ENCODE measurements at regions not wholly inside any gene's neighbourhood (a gene's known extent, or its start where the extent isn't known, plus 50 kb on each side); places are given as distances from the start of the nearest gene placed in this dataset.

DNA sequence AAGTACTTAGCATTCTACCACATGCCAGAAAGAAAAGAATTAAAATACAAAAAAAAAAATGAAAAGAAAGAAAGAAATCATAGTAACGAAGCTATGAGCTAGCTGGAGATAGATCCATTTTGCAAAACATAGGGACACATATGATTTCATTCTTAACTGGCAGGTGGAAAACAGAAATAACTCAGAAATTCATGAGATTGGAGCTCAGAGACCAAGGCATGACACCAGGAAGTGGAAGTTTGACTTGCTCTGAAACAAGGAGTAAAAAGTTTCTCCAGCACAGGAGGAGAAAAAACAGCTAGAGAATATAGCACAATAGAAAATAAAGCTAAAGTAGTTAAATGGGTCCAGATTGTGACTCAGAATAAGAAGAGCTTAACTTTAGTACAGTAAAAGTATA, 278.1 kb downstream of the ZEB2 start:
- no peak for DNase-seq (ENCODE audit: low read depth)

- DNase-seq (ENCODE audit: low read depth), result no peak
These were observed 279.1 kb downstream of the ZEB2 start for GRCh38 chr2:144240656-144241339.

DNA sequence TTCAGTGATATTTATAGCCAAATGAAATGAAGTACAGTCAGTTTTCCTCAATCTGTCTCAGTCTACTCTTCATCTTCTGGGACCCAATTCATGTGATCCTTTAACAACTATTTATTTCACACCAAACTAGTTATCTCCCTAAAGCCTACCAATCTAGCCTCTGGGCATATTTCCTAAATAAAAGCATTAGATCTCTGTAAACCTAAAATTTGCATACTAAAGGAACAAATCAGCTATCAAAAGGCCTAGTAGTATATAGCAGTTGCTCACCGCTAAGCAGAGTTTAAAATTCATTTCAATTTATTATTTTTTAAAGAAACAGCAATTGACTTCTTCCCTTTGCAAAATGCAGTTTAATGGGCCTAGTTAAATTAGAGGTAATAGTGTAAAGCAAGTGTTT, 280.2 kb downstream of the ZEB2 start:
- no peak for DNase-seq (ENCODE audit: low read depth)

DNA sequence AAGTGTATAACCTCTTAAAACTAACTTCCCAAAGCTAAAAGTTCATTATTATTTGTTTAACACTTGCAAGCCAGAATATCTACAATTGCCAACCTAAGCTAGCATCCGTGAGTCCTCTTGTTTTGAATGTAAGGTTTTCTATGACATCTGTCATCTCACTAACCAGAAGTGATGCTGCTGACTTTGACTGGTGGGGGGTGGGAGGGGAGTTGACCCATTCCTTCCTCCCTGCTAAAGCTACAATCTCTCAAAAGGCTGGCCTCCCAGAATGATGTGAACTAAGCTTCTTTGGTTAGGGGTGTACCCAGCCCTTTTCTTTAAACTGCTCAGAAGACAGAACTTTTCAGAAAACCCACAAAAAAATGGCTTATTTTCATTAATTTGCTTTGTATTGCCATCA, 280.6 kb downstream of the ZEB2 start:
- DNase-seq (ENCODE audit: low read depth), result no peak

DNA sequence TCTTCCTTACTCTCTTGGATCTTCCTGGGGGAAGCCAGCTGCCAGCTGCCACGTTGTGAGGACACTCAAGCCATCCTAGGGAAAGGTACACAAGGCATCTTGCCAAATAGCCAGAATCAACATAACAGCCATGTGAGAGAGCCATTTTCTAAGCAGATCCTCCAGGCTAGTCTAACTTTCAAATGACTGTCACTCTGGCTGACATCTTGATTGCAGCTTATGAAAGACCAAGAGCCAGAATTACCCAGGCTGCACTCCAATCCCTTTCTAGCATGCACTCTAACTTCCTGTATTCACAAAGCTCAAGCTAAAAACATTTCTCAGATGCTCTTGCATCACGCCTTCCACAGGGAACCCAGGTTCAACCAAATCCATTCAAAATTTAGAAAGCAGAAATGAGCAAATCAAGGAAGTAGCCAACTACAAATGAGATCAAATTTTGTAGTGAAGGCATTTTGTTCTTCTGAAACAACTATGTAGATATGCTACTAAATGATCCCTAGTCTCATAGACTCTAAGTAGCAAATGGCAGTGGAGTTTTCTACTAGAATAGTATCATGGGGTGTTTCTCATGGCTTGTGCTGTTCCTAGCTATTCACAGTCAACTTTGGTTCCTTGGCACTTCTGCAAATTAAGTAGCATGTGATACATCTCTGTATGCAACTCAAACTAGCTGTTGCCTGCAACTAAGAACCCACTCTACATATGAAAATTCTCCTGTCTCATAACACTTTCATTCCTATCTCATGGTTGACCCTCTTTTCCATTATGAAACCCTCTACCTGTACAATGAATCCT, 281.9 kb downstream of the ZEB2 start:
- no peak for DNase-seq (ENCODE audit: low read depth)

- DNase-seq (ENCODE audit: low read depth), result no peak
These were observed 282.8 kb downstream of the ZEB2 start for GRCh38 chr2:144237108-144237507.

GRCh38 chr2:144235050-144235449, 284.9 kb downstream of the ZEB2 start:
- no peak for DNase-seq (ENCODE audit: low read depth)

GRCh38 chr2:144234542-144234871, 285.4 kb downstream of the ZEB2 start:
- no peak for DNase-seq (ENCODE audit: low read depth)

DNA sequence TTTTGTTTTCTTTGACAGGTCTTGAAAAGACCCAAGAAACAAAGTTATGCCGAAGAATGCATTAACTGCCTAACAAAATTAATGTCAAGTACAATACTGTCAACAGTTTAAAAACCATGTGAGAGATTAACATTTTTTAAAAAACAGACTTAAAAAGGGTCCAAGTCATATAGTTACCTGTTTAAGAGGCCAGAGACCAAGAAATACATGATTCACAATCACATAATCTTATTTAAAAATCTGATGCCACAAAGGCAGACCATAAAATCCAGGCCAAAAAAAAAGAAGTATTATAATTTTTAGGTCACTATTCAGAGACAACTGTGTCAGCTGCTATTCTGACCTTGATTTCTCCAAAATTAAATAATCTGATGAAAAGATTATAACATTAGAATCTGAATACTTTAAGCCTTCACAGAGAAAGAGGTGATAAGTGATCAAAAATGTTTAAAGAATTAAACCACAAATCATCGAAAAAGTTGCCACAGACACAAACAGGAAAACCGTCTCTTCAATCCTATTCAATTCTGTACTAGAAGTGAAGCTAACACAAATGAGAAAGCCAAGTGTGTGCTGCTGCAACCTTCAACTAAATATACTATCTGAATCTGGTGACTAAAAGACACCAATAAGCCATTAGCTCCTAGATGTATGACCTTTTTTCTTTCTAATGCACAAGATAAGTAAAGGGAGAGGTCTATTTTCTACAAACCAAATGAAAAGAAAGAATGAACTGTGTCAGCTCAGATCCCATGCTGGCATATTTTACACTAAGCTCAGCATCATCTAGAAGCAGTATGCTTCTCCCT, 286.0 kb downstream of the ZEB2 start:
- no peak for DNase-seq (ENCODE audit: low read depth)

DNA sequence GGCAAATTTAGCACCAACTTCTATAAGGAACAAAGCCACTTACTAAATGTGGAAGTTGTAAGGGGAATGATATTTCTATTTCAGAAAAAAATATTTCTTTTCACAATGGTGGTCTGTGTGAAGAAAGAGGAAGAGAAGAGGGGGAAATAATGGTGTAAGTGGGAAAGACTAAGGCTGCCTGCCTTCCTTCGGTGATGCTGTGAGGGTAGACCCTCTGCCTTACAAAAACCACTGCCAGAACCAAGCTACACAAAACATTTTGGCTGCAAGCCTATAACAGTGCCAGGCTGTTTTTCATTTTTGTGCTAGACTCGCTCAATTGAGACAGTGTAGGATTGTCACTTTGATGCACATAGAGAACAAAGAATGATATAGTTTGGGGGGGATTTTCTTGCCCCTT, 286.6 kb downstream of the ZEB2 start:
- no peak for DNase-seq (ENCODE audit: low read depth)

DNA sequence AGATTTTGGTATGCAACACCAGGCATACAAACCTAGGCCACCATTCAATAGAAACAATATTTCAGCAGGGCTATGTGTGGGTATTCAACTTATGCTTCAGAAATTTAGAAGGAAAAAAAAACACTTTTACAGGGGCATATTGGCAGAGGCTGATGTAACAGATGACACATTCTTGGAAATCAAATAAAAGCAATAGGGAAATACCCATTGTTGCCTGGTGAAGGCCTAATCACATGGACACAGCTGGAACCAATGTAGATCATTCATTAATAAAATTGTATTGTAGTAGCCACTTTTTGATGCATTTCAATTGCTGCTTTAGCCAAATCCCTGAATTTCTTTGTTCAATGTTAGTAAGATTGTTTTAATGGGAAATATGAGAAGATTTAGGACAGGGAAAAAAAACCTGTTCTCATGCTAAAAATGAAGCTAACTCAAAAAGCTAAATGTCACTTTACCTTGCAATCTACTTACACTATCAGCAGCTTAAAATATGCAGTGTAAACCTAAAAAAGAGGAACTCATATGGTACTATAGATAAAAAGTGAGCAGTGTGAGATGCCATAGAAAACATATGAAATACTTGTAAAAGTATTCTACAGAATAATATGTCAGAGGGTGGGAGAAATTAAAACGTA, 289.4 kb downstream of the ZEB2 start:
- DNase-seq (ENCODE audit: low read depth), result no peak

DNA sequence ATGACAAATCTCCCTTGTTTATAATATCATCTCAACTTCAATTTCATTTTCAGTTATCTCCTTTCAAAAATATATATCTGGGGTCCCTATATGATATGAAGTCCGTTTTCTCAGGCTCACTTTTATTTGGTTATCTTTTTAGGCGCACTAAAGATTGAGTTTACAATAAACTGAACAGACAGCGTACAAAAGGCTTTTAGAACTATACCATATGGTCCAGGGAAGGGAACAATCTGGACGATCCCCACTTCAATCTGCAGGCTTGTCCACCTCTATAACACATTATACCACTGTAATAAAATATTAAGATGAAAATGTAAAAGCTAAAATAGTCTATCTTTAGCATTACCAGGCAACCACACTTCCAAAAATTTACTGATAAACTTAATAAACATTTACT, 289.9 kb downstream of the ZEB2 start:
- DNase-seq (ENCODE audit: low read depth), result no peak

- DNase-seq (ENCODE audit: low read depth), result no peak
These were observed 290.6 kb downstream of the ZEB2 start for GRCh38 chr2:144229296-144229695.

DNA sequence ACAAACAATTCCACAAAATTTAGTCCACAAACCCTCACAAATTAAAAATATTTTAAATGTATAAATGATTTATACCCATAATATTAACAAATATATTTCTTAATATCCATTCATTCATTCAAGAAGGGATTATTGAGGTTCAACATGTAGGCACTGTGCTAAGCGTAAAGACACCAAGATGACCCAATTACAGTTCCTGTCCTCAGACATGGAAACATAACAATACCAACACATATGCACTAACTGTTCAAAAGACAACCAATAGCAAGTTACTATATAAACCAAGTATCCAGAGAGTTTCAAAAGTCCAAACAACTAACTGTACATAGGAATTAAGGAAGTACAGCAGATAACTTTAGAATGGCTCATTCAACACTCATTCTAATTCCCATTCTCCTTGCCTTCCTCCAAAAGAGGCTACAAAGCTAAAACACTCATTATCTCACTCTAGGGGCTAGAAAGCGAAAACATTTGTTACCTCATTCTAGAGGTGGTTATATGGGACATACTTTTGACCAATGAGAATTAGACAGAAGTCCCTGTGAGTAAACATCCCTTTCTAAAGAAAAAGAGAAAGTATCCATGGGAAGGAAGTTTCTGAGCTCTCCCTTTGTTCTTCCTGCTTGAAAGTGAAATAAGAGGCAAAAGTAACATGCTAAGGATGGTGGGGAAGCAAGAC, 292.4 kb downstream of the ZEB2 start:
- no peak for DNase-seq (ENCODE audit: low read depth)

DNA sequence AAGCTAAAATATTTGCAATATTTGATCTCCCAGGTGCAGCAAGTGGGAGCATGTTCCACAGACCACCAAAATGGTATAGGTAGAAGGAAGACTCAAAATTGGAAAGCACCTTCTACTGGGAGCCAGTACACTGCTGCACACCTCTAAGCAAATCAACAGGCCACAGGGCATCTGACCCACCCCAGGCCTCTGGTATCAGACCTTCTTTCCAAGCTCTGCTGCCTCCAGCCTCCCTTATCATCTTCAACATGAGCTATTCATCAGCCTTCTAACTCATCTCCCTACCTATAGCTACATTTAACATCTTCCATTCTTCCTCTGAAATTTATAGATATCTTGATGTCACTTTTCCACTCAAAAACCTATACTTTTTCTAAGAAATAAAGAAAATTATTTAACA, 294.8 kb downstream of the ZEB2 start:
- no peak for DNase-seq (ENCODE audit: low read depth)

DNA sequence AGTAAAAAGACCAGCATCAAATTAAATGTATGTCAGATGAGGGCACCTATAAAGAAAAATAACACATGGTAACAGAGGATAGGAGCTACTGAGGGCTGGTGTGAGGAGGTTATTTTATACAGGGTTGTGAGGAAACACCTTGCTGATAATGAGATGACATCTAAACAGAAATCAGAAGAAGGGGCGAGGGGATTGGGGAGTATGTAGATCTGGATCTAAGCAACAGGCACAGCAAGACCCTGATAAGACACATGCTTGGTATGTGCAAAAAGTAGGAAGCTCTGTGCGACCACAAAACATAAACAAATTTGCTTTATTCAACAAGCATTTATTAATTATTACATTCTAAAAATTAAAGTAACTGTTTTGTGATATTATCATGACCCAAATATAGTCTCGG, 295.4 kb downstream of the ZEB2 start:
- DNase-seq (ENCODE audit: low read depth), result no peak

GRCh38 chr2:144219979-144220378, 299.9 kb downstream of the ZEB2 start:
- no peak for DNase-seq (ENCODE audit: low read depth)

DNA sequence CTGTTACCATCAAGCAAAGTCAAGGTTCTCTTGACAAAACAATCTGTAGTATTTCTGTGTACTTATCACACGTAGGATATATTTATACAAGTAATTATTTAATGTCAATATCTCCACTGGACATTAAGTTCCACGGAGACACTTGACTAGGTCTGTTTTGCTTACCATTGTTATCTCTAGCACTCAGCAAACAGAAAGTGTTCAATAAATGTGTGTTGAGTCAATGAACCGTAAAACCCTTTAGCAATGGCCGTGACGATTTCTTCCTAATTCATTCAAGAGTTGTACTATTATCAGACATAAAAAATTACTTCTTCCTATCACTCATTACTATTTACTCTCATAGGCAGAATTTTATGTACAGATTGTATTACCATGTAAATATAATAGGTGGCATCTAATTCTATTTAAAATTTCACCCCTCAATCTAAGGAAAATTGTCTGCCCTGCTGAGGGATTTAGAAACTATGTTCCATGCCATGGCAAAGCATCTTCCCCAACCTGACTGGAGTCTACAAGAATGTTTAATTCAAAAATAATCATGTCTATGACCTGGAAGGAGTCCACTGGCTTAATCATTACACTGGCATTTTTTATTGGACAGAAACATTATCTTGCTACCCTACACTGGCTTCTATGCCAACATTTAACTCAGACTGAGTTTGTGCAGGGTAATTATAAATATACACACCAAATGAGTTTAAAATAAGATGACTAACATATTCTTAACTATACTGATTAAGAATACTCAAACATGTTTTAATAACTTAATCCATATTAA, 301.9 kb downstream of the ZEB2 start:
- no peak for DNase-seq (ENCODE audit: low read depth)

DNA sequence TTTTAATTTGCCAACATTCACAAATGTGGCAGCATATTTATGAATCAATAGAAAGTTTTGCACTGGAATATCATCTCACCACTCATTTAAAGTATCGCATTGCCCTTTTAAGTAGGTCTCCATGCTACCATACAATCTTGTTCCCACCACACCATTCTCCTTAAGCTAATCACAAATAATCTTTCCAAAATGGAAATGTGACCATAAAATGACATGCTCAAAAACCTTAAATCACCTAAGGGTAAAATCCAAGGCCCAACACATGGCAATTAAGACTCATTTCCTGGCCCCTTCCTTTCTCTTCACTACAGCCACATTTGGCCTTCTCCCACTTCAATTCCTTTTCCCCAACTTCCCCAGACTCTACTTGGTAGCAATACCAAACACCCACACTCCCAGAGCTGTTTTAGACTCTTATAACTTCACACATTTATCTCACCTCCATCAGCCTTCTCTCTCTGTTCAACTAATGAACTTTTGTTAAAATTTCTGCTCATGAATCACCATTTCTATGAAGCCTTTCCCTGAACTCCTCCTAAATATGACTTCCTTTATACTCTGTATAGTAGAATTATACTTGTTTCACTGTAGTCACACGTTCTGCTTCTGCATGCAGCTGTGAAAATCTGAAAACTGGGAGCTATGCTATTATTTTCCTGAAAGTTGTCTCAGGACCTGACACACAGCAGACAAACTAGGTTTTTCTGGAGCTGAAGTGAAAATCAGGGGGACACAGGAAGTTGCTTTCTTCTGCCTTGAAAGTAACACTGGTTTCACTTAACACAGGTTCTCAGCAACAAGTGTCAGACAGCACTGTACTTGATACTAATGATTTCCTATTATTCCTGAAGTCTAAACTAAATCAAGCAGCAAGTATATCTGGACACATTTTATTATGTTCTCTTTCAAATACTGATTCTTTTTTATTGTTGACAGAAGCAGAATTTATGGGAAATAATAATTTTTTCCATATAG, 303.9 kb downstream of the ZEB2 start:
- DNase-seq (ENCODE audit: low read depth), result no peak

GRCh38 chr2:144215207-144215606, 304.7 kb downstream of the ZEB2 start:
- DNase-seq (ENCODE audit: low read depth), result no peak

Measured in T follicular helper cell (primary cell).